Right lobe of liver (tissue), 4 donors: ENCODE measurements at regions not wholly inside any gene's neighbourhood (a gene's known extent, or its start where the extent isn't known, plus 50 kb on each side); places are given as distances from the start of the nearest gene placed in this dataset.

Experiments used
- POLR2A ChIP-seq: fragments of 450-650 bp; IDR thresholded peaks from one replicate; pipeline ENCODE4 v1.6.1; 2017; ENCODE audit warnings: antibody characterized with exemption, mild to moderate bottlenecking
- TF ChIP-seq, protein P1 (sequence below), 4 donors: fragments of 200-600 bp in 3 of 4; fragments of 450-650 bp in 1 of 4; IDR thresholded peaks; one replicate each; pipeline versions ENCODE4 v1.5.1 to v1.8.0; 2016 to 2022; ENCODE audit warnings: antibody characterized with exemption in 4 of 4, mild to moderate bottlenecking in 2 of 4
- donor health status: DM: no; HTN: no; CAD: no.
- donor health status: DM: no; HTN: no; CAD: no.
- donor health status: DM: no; HTN: yes; CAD: no.

DNA sequence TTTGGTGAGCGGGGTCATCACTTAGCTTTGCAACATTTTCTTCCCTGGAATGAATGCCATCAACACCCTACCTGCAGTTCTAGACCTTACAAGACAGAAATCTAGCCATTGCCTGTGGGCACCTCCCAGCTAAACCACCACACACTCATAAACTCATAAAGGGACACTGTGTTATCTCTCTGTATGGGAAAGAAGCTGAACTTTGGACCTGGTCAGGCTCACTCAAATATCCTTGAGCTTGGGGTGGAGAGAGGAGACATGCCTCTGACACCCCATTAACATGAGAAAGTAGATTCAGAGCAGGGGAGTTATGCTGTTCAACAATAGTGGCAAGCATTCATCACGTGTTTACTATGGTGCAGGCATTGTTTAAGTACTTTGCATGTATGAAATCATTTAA lies 205.6 kb downstream of the ZNF462 start:
- no peak for TF ChIP-seq POLR2A
- TF ChIP-seq, protein P1, sequence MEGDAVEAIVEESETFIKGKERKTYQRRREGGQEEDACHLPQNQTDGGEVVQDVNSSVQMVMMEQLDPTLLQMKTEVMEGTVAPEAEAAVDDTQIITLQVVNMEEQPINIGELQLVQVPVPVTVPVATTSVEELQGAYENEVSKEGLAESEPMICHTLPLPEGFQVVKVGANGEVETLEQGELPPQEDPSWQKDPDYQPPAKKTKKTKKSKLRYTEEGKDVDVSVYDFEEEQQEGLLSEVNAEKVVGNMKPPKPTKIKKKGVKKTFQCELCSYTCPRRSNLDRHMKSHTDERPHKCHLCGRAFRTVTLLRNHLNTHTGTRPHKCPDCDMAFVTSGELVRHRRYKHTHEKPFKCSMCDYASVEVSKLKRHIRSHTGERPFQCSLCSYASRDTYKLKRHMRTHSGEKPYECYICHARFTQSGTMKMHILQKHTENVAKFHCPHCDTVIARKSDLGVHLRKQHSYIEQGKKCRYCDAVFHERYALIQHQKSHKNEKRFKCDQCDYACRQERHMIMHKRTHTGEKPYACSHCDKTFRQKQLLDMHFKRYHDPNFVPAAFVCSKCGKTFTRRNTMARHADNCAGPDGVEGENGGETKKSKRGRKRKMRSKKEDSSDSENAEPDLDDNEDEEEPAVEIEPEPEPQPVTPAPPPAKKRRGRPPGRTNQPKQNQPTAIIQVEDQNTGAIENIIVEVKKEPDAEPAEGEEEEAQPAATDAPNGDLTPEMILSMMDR (IDR thresholded peaks at IDR 0.05) = no peak
